GM19328 (cell line): ENCODE measurements at regions not wholly inside any gene's neighbourhood (a gene's known extent, or its start where the extent isn't known, plus 50 kb on each side); places are given as distances from the start of the nearest gene placed in this dataset.

Source experiments
- ATAC-seq: cut with Tn5 transposase; IDR thresholded peaks from one replicate; pipeline ENCODE4 v1.9.1; 2021; ENCODE audit warnings: mild to moderate bottlenecking, moderate library complexity; ENCODE audit not compliant: unreplicated experiment

GRCh38 chr5:98463222-98463621 is 310.2 kb upstream of the RGMB start:
- no peak for ATAC-seq

DNA sequence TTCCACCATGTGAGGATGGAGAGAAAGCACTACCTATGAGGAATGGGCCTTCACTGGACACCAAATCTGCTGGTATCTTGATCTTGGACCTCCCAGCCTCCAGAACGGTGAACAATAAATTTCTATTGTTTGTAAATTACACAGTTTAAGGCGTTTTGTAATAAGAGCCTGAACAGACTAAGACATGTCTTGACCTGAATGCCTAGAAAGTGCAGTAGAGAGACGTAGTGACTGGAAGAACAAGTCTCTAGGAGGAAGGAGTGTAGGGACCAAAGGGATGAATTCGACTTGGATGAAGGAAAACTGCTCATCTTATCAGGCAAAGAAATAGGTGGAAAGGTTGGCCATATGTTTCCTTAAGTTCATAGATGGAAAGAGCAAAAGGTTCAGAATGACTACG is 309.8 kb upstream of the RGMB start:
- ATAC-seq = no peak

DNA sequence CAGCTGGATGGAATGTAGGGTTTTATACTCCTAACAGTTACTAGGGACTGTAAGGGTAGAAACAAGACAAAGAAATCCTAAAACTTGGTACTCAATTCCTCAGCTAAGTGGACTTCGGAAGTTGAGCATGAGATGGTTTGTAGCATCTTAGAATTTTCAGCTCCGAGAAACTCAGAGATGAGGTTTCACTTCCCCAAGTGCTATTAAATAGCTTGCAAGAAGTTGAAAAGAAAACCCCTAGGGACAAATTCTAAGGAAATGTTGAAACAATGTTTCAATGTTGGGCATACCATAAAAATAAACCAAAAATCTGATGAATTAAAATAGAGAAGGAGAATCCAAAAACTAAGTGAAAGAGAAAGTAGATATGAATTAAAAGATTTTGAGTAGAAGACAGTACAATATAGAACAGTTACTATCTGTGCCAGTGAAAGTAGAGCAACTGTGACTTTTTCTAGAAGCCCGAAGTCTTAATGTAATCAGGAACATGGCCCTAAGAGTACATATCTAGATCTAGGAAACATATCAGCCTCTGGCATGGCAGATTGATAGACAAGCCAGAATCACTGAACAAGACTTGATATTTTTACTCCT is 308.6 kb upstream of the RGMB start:
- peak; percentile 76 for ATAC-seq

GRCh38 chr5:98468188-98468869 is 305.1 kb upstream of the RGMB start:
- ATAC-seq = no peak

GRCh38 chr5:98470747-98471146 is 302.7 kb upstream of the RGMB start:
- ATAC-seq = no peak

GRCh38 chr5:98471458-98471857 is 302.0 kb upstream of the RGMB start:
- no peak for ATAC-seq

GRCh38 chr5:98474216-98474615 is 299.2 kb upstream of the RGMB start:
- no peak for ATAC-seq

DNA sequence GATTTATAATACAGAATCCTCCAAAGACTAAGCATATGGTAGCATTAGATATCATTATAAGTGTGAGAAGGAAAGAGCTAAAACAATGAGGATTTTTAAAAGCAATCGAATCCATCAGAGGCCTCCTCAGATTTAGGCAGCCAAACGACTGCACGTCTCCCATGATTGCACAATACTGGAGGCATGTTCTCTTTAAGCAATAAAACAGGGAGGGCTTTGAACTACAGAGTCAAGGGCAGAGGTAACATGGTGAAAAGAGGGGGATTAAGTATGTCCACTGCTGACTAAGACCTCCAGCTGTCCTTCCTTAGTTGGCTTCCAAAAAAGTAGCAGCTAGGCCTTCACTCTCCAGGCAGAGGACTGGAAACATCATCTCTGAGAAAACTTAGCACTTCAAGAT is 298.7 kb upstream of the RGMB start:
- no peak for ATAC-seq

DNA sequence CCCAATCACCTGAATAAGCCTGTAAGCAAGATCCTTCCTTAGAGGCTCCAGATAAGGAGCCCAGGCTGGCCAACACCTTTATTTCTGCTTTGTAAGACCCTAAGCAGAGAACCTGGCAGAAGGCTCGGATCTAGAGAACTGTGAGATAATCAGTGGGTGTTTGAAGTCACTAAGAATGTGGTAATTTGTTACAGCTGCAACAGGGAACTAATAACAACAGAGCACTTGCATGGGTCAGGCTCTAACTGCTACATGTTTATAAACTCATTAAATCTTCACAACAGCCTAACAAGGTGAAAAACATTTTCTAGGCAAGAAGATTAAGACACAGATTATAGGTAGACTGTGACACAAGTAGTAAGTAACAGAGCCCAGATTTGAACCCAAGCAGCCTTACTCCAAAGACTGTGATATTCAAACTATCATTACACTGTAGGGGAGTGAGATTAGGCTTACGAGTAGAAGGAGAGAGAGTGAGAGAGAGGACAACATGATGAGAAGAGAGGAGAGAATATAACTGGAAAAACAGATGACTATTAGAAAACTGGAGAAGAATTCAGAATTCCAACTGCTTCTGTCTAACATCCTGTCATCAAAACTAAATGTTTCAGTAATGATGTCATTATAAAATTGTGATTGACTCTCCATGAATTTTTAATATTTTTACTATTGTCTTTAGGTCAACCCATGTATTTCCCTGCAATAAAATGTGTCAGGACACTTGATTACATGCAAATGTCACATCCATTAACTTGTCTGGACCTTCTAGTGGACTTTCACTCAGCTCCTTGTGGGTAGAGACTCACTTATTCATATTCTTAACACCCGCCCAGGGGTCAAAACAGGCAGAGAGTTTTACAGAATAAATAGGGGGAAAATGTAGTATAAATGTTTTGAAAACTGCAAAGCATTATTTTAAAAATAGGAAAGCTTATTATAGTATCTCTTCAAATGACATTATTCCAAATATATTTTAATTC is 290.9 kb upstream of the RGMB start:
- ATAC-seq = no peak

DNA sequence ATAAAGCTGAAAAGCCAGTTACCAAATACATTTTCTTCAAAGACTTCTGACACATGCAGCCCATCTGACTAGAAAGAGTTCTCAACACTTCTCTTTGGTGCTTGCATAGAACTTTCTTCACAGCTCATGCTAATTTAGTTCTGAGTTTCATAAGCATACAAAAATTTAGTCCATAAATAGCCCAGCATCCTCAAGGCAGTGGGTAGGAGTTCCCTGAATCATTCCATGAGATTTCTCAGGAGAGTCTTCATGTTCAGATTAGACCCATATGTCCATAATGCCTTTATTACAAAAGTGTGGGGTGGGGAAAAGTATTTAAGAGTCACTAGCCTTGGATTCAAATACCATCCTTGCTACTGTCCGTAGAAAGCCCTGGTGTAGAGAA is 290.2 kb upstream of the RGMB start:
- no peak for ATAC-seq

DNA sequence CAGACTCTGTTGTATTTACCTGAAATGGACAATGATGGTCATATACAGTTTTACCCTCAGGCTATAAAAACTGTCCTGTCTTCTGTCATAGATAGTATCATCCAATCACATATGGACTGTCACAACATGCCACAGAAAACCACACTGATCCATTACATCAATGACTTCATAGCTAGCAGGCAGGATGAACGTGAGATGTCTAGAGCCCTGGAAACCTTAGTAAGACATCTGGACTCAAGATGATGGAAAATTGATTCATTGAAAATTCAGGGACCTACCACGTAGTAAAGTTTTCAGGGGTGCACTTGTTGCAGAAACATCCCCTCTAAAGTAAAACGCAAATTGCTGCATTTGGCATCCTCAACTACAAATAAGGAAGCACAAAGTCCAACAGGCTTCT is 284.4 kb upstream of the RGMB start:
- ATAC-seq = no peak

- no peak for ATAC-seq
These were observed 283.1 kb upstream of the RGMB start for GRCh38 chr5:98490348-98490747.

- ATAC-seq = no peak
These were observed 281.2 kb upstream of the RGMB start for GRCh38 chr5:98492258-98492657.

DNA sequence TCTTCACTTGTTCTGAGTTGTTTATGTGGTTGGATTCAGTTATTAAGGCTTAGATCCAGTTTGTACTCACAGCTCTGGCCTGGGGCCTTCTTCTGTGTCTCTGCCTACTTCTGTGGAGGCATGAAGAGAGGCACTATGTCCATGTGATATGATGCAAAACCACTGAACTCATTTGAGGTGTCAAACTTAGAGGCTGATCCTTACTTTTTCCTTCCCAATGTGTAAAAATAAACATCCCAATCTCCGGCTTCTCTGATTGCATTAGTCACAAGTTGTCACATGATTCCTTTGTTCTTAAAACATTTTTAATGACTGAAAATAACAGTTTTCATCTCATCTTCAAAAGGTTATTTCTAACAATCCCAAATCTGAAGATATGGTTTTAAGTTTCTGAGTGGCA is 276.0 kb upstream of the RGMB start:
- ATAC-seq = no peak

GRCh38 chr5:98498028-98498427 is 275.4 kb upstream of the RGMB start:
- no peak for ATAC-seq

DNA sequence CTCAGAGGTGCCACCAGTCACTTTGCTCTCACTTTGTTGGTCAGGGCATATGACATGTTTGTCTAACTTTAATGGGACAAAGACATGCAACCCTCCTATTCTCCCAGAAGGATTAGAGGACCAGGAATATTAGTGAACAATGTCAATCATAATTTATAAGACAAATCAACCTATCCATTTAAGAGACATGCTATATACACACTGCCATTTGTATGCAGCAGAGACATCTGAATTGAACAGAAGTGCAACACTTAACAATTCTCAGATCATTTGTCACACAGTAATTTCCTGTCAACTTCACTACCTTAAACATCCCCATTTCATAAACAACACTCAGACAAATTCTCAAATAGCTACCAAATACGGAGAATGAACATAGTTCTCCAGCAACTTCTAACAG is 273.6 kb upstream of the RGMB start:
- ATAC-seq = no peak

GRCh38 chr5:98500811-98501210 is 272.7 kb upstream of the RGMB start:
- no peak for ATAC-seq

- ATAC-seq = no peak
These were observed 269.8 kb upstream of the RGMB start for GRCh38 chr5:98503616-98504015.

DNA sequence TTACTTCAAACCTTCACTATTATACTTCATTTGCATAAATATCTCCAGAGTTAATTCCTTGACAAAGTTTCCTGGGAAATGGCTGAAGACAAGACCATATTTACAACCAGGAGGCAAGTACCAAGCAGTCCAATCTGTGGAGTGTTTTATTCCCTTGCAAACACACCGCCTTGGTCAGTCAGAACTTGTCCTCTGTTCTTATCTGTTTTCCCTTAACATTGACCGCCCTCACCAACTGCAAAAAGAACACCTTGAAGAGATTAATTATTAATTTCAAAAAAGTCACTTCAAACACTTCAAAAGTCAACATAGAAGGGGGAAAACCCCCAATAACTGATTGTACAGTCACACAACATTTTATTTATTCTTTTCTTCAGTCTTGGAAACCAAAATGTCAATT is 269.0 kb upstream of the RGMB start:
- ATAC-seq = no peak

- no peak for ATAC-seq
These were observed 263.1 kb upstream of the RGMB start for GRCh38 chr5:98510143-98510985.

GRCh38 chr5:98513380-98513779 is 260.1 kb upstream of the RGMB start:
- ATAC-seq = no peak
